ENCODE measurements at regions not wholly inside any gene's neighbourhood (a gene's known extent, or its start where the extent isn't known, plus 50 kb on each side); places are given as distances from the start of the nearest gene placed in this dataset.

GRCh38 chr6:19032591-19033295 lies 645.6 kb downstream of the RNF144B start:
- DNase-seq = no peak
- H3K27ac Mint-ChIP-seq = no peak overlapping the region
- Histone ChIP-seq H3K27ac (ENCODE audit: low read depth in 1 of 2, low read length in 2 of 2) (no peak overlapping the region), H3K4me1 (ENCODE audit: insufficient read depth, low read length) (no peaks in the 10 kb centered on the region), H3K27me3 (ENCODE audit: control insufficient read depth in 1 of 2, insufficient read depth in 2 of 2, low read length in 2 of 2) (no peaks in the 10 kb centered on the region), H3K4me3 (ENCODE audit: low read length) (no peak overlapping the region), H3K9me3 (ENCODE audit: control insufficient read depth in 1 of 2, insufficient read depth in 1 of 2, low read length in 2 of 2) (no peaks in the 10 kb centered on the region), H3K36me3 (ENCODE audit: insufficient read depth, low read length) (no peaks in the 10 kb centered on the region)
- CTCF ChIA-PET = no interaction called here
- peaks cover 8% of the 10 kb centered on the region for H3K9me3 Mint-ChIP-seq
- POLR2A ChIA-PET = no interaction called here
- TF ChIP-seq CTCF (IDR thresholded peaks at IDR 0.05) = no peak
- H3K27me3 Mint-ChIP-seq = no peaks in the 10 kb centered on the region
- no peaks in the 10 kb centered on the region for H3K36me3 Mint-ChIP-seq (ENCODE audit: low read depth)
- no peak overlapping the region for H3K4me3 Mint-ChIP-seq
- ATAC-seq (ENCODE audit: poor library complexity) = no peak
- no peaks in the 10 kb centered on the region for H3K4me1 Mint-ChIP-seq (ENCODE audit: low read depth)
- intact Hi-C loops (cut with DNase I, micrococcal nuclease) = no loop called here

DNA sequence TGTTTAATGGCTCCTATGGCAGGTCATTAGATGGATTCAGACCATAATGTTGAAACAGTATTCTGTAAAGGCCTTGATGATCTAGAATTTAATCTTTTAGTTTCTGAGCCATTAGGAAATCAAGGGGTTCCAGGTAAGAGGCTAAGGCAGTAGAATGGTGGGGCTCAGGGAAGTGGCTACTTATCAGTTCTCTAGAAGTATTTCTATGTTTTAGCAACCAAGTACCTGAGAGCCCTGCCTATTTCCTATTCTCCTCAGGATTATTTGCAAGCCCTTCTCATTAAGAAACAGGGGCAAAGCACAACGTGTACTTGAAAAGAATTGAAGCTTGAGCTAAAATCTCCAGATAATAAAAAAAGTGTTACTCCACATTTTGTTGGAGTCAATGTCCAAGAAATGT lies 646.5 kb downstream of the RNF144B start:
- Mint-ChIP-seq H3K4me1 (ENCODE audit: low read depth) (no peaks in the 10 kb centered on the region), H3K36me3 (ENCODE audit: low read depth) (no peaks in the 10 kb centered on the region), H3K27me3 (no peaks in the 10 kb centered on the region), H3K4me3 (no peak overlapping the region), H3K9me3 (peaks cover 9% of the 10 kb centered on the region), H3K27ac (no peak overlapping the region)
- Histone ChIP-seq H3K4me3 (ENCODE audit: low read length) (no peak overlapping the region), H3K36me3 (ENCODE audit: insufficient read depth, low read length) (no peaks in the 10 kb centered on the region), H3K27me3 (ENCODE audit: control insufficient read depth in 1 of 2, insufficient read depth in 2 of 2, low read length in 2 of 2) (no peaks in the 10 kb centered on the region), H3K4me1 (ENCODE audit: insufficient read depth, low read length) (no peaks in the 10 kb centered on the region), H3K9me3 (ENCODE audit: control insufficient read depth in 1 of 2, insufficient read depth in 1 of 2, low read length in 2 of 2) (no peaks in the 10 kb centered on the region), H3K27ac (ENCODE audit: low read depth in 1 of 2, low read length in 2 of 2) (no peak overlapping the region)
- ChIA-PET POLR2A (no interaction called here), CTCF (no interaction called here)
- ATAC-seq (ENCODE audit: poor library complexity) (no peak), DNase-seq (no peak)
- TF ChIP-seq CTCF (IDR thresholded peaks at IDR 0.05) = no peak
- intact Hi-C loops (cut with DNase I, micrococcal nuclease) = no loop called here

DNA sequence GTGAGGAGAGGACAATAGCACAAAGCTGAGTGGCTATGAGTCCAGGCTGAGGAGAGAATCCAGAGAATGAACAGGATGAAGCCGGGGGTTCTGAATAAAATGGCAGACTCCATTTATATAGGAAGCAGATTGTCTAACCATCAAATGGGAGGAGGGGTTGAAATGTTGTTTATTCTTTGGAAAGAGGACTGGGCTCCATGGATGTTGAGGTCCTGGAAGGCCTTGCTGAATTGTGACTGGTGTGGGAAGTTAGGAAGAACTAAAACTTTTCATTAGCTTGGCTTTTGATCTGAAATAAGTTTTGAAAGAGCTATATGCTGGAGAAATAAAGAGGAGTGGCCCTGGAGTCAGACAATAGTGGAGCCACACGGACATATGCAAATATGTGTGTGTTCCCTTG lies 647.8 kb downstream of the RNF144B start:
- H3K36me3 ChIP-seq (ENCODE audit: insufficient read depth, low read length) = no peaks in the 10 kb centered on the region
- H3K4me3 ChIP-seq (ENCODE audit: low read length) = no peak overlapping the region
- H3K27ac ChIP-seq (ENCODE audit: low read depth in 1 of 2, low read length in 2 of 2) = no peak overlapping the region
- intact Hi-C loops (cut with DNase I, micrococcal nuclease) = no loop called here
- H3K9me3 Mint-ChIP-seq = peaks cover 9% of the 10 kb centered on the region
- ChIA-PET CTCF (no interaction called here), POLR2A (no interaction called here)
- H3K36me3 Mint-ChIP-seq (ENCODE audit: low read depth) = no peaks in the 10 kb centered on the region
- no peak overlapping the region for H3K4me3 Mint-ChIP-seq
- no peak for DNase-seq
- H3K9me3 ChIP-seq (ENCODE audit: control insufficient read depth in 1 of 2, insufficient read depth in 1 of 2, low read length in 2 of 2) = no peaks in the 10 kb centered on the region
- H3K4me1 ChIP-seq (ENCODE audit: insufficient read depth, low read length) = no peaks in the 10 kb centered on the region
- H3K27me3 Mint-ChIP-seq = no peaks in the 10 kb centered on the region
- no peak for TF ChIP-seq CTCF (IDR thresholded peaks at IDR 0.05)
- H3K4me1 Mint-ChIP-seq (ENCODE audit: low read depth) = no peaks in the 10 kb centered on the region
- no peak for ATAC-seq (ENCODE audit: poor library complexity)
- no peak overlapping the region for H3K27ac Mint-ChIP-seq
- H3K27me3 ChIP-seq (ENCODE audit: control insufficient read depth in 1 of 2, insufficient read depth in 2 of 2, low read length in 2 of 2) = no peaks in the 10 kb centered on the region

Measured in CD4-positive, alpha-beta T cell (primary cell).